ENCODE measurements at regions not wholly inside any gene's neighbourhood (a gene's known extent, or its start where the extent isn't known, plus 50 kb on each side); places are given as distances from the start of the nearest gene placed in this dataset.

- no peak for TF ChIP-seq CTCF (conservative IDR thresholded peaks at IDR 0.05; ENCODE audit: low read depth, low read length)
- no peak overlapping the region for H3K4me3 ChIP-seq (ENCODE audit: low read depth, low read length)
- no peak for DNase-seq (ENCODE audit: low read depth)
Observed at GRCh38 chr3:153596401-153596800, 434.4 kb downstream of the RAP2B start.

GRCh38 chr3:153599685-153600084, 437.7 kb downstream of the RAP2B start:
- TF ChIP-seq CTCF (conservative IDR thresholded peaks at IDR 0.05; ENCODE audit: low read depth, low read length) = no peak
- peak; percentile 94 for DNase-seq (ENCODE audit: low read depth)

GRCh38 chr3:153600896-153601295, 438.9 kb downstream of the RAP2B start:
- H3K4me3 ChIP-seq (ENCODE audit: low read depth, low read length) = no peak overlapping the region
- TF ChIP-seq CTCF (conservative IDR thresholded peaks at IDR 0.05; ENCODE audit: low read depth, low read length) = no peak
- no peak for DNase-seq (ENCODE audit: low read depth)

More at GRCh38 chr3:153599685-153600084, 437.7 kb downstream of the RAP2B start:
- no peak overlapping the region for H3K4me3 ChIP-seq (ENCODE audit: low read depth, low read length)

GRCh38 chr3:153601374-153601853, 439.4 kb downstream of the RAP2B start:
- no peak overlapping the region for H3K4me3 ChIP-seq (ENCODE audit: low read depth, low read length)
- DNase-seq (ENCODE audit: low read depth) = no peak
- TF ChIP-seq CTCF (conservative IDR thresholded peaks at IDR 0.05; ENCODE audit: low read depth, low read length) = no peak

GRCh38 chr3:153602801-153603200, 440.8 kb downstream of the RAP2B start:
- no peak for TF ChIP-seq CTCF (conservative IDR thresholded peaks at IDR 0.05; ENCODE audit: low read depth, low read length)
- no peak for DNase-seq (ENCODE audit: low read depth)
- no peak overlapping the region for H3K4me3 ChIP-seq (ENCODE audit: low read depth, low read length)

GRCh38 chr3:153614140-153614539, 452.1 kb downstream of the RAP2B start:
- TF ChIP-seq CTCF (conservative IDR thresholded peaks at IDR 0.05; ENCODE audit: low read depth, low read length) = no peak
- DNase-seq (ENCODE audit: low read depth) = no peak

GRCh38 chr3:153614563-153614962, 452.5 kb downstream of the RAP2B start:
- peak; percentile 79 for DNase-seq (ENCODE audit: low read depth)
- no peak overlapping the region for H3K4me3 ChIP-seq (ENCODE audit: low read depth, low read length)
- TF ChIP-seq CTCF (conservative IDR thresholded peaks at IDR 0.05; ENCODE audit: low read depth, low read length) = no peak

More at GRCh38 chr3:153614140-153614539, 452.1 kb downstream of the RAP2B start:
- no peak overlapping the region for H3K4me3 ChIP-seq (ENCODE audit: low read depth, low read length)

Measured in choroid plexus epithelial cell (primary cell).